ENCODE measurements at regions not wholly inside any gene's neighbourhood (a gene's known extent, or its start where the extent isn't known, plus 50 kb on each side); places are given as distances from the start of the nearest gene placed in this dataset.
"Not testable (repeated sequence)": the region's sequence is repeated elsewhere in the genome, so short reads cannot be mapped to it uniquely, and the experiment has no call there.

DNA sequence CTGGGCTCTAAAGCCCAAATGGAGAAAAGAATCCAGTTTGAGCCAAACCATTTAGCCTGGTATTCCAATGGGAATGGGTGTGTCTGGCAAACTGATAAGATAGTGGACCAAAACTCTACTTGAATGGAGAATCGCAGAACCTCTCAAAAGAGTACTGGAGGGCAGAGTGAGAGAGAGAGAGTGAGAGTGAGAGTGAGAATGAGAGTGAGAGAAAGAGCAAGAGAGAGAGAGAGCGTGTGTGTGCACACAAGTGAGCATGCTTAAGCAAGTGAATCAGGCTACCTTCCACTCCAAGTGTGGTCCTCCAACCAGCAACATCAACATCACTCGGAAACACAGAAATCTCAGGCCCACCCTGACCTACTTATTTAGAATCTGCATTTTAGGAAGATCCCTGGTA, 58.8 kb downstream of the UQCRFS1 start:
- DNase-seq (ENCODE audit: low spot score): no peak

DNA sequence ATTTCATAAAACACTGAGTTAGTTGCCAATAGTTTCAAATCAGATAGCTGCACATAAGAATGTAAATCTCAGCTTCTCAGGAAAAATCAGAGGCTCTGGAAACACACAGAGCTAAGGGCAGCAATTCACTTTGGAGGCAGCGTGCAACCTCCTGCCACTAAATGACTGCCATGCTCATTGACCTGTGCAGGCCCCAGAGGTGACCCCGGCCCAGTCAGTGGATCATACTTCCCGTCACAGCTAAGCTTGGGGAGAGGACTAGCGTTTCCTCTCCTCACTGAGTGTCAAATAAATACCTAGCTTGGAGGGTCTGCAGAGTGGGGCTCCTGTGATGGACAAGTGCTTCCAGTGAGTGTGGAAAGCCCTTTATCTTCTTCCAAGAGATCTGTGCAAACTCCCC, 67.2 kb downstream of the UQCRFS1 start:
- no peak for DNase-seq (ENCODE audit: low spot score)

DNA sequence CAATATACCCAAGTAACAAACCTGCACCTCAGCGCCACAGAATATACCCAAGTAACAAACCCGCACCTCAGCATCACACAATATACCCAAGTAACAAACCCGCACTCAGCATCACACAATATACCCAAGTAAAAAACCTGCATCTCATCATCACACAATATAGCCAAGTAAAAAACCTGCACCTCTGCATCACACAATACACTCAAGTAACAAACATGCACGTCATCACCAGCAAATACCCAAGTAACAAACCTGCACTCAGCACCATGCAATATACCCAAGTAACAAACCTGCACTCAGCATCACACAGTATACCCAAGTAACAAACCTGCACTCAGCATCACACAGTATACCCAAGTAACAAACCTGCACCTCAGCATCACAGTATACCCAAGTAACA, 69.8 kb downstream of the UQCRFS1 start:
- no peak for DNase-seq (ENCODE audit: low spot score)

DNA sequence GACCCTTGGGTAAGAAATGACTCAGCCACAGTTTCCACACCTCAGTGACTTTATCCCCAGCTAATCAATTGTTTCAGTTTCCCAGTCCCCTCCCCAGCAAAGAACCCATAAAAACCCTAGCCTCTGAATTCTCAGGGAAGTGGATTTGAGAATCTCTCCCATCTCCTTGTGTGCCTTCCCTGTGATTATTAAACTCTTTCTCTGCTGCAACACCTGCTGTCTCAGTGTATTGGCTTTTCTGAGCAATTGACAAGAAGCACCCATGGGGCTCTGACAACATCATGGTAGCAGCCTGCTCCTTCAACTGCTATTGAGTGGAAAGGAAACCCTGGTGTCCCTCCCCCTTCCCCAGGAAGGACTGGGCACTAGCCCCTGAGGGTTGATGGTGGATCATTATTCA, 73.7 kb downstream of the UQCRFS1 start:
- no peak for DNase-seq (ENCODE audit: low spot score)

DNA sequence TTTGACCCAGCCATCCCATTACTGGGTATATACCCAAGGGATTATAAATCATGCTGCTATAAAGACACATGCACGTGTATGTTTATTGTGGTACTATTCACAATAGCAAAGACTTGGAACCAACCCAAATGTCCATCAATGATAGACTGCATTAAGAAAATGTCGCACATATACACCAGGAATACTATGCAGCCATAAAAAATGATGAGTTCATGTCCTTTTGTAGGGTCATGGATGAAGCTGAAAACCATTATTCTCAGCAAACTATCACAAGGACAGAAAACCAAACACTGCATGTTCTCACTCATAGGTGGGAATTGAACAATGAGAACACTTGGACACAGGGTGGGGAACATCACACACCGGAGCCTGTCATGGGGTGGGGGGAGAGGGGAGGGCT, 74.7 kb downstream of the UQCRFS1 start:
- DNase-seq (ENCODE audit: low spot score): not testable (repeated sequence)

DNA sequence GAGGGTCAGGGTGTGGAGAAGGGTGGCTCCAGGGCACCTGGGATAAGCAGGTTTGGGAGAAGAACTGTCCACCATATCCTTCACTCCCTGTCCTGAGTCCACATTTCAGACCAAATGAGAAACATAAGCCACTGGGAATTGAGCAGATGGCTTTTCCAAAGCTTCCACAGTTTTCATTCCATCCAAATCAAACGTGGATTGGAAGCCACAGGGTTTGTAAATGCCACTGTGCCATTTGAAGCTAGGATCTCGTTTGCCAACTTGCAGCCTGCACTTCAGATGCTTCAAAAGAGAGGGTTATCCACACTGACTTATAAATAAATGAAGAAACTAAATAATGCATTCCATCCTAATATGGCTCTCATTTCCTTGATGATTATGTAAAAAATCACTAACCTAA, 81.5 kb downstream of the UQCRFS1 start:
- no peak for DNase-seq (ENCODE audit: low spot score)

DNA sequence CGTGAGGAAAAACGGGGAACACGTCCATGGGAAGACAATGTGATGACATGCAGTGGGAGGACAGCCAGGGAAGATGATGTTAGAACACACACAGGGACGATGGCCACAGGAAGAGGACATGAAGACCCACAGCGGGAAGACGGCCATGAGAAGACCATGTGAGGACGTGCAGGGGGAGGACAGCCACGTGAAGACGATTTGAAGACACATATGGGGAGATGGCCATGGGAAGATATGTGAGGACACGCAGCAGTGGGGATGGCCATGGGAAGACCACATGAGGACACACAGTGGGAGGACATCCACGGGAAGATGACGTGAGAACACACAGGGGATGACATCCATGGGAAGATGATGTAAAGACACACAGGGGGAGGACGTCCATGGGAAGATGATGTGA, 83.8 kb downstream of the UQCRFS1 start:
- no peak for DNase-seq (ENCODE audit: low spot score)

DNA sequence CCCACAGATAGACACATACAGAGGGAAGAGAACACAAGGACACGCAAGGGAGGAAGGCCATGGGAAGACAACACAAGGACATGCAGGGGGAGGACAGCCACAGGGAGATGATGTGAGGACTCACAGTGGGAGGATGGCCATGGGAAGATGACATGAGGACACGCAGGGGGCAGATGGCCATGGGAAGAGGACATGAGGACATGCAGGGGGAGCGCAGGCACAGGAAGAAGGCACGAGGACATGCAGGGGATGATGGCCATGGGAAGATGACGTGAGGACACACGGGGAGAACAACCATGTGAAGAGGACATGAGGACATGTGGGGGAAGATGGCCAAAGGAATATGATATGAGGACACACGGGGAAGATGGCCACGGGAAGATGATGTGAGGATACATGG, 84.7 kb downstream of the UQCRFS1 start:
- DNase-seq (ENCODE audit: low spot score): no peak

DNA sequence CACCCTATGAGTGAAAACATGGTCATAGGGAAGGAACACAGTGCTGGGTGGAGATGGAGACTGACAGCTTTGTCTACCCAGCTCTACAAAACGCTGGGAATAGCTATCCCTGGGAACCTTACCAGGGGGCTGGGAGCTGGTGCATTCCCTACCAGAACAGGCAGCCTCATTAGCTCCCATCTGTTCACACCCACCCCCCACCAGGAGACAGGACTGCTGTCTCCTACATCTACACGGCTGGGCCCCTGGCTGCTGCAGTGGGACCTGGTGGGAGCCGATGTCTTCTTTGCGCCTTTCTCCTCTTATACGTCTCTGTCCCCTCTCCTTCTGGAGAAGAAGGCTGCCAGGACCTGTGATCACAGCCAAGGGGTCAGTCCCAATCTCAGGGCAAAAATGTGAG, 90.8 kb downstream of the UQCRFS1 start:
- DNase-seq (ENCODE audit: low spot score): no peak

DNA sequence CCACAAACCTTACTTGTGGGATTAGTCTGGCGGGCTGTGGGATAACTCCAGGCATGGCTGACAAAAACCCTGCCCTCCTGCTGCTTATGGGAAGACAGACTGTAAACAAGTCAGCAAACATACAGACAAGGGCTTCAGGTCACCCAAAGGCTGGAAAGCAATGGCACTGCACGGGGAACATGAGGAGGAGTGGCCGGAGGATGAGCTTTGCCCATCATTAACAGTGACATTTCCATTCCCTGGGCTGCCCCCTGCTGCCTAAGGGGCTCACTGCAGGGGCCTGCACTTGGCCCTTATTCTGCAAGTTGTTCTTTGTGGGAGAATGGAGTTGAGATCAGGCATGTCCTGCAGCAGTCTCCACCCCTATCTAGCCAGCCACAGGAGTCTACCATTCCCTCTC, 91.3 kb downstream of the UQCRFS1 start:
- no peak for DNase-seq (ENCODE audit: low spot score)

DNA sequence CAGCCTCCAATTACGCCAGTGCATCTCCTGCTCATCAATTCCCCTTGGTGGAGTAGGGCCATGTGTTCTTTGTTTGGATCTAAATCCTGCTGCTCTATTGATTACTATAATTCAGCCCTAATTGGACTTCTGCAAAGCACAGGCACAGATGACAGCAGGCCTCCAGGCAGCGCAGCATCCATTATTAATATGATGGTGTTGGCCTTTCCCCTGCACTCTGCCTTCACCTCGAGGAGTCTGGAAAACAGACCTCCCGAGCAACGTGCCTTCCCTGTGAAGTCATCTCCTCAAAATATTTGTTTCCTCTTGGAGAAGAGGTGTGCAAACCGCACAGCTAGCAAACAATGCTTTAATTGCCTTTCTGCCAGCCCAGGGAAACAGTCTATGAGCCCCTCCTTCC, 92.5 kb downstream of the UQCRFS1 start:
- no peak for DNase-seq (ENCODE audit: low spot score)

DNA sequence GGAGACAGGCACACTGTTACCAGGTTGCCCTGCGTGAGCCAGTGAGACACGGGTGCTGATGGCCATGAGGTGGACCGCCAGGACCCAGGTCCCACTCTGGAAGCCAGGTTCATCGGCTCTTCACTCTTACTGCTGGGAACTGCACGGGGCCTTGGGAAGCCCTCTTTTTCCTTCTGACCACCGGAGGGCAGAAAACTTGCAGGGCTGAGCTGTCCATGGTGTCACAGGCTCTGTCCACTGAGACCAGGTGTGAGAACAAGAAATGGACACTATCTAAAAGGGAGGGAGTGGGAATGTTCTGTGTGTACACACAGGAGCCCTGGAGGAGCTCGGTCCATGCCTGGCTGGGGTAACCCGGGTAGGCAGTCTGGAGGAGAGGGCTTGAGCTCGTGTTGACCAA, 93.4 kb downstream of the UQCRFS1 start:
- no peak for DNase-seq (ENCODE audit: low spot score)

DNA sequence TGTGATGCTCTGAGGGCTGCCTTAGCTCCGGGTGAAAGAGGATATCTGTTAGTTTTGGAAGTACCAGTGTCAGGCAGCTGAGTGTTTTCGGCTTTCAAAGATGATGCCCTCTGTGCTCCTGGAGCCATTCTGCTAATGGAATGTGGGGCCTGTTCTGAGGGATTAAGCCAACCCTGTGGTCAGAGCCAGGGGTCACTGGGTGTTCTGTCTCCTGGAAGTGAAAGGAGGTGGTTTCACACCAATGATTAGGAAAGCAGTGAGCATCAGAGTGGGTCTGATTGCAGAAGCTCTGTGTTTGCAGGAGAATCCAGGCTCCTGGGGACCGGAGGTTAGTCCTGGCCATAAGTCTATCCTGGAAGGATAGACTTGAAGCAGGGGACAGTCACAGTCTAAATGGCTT, 94.6 kb downstream of the UQCRFS1 start:
- DNase-seq (ENCODE audit: low spot score): no peak

DNA sequence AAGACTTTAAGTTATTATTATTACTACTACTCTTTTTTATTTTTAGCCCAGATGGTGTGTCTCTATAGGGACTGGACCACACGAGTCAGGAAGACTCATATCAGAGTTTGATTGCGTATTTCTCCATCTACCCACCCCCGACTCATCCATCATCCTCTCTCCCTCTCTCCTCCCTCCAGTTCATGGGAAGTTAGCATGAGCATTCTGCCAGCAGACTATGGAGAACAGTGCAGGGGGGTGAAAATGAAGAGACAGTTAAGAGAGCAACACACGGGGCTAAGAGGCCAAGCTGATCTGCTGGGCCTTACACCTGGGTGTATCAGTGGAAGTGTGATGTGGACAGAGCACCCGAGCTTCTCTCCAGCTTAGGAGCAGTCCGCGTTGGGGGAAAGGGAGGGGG, 95.0 kb downstream of the UQCRFS1 start:
- DNase-seq (ENCODE audit: low spot score): no peak

DNA sequence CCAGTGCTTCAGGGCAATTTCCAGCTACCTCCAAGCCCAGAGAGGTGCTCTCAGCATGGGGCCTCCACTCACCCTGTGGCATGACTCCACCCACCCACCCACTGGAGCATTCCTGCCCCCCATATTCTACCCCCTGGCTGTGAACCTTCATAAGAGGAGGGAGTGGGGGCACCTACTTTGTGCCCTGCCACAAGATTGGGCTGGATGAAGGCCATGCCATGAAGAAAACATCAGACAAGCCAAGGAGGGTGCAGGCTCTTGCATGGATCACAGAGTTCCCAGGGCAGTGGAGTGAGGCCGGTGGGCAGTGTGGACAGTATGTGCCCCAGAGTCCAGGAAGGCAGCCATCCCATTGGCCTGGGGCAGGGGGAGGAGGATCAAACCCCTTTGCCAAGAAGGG, 97.8 kb downstream of the UQCRFS1 start:
- no peak for DNase-seq (ENCODE audit: low spot score)

DNA sequence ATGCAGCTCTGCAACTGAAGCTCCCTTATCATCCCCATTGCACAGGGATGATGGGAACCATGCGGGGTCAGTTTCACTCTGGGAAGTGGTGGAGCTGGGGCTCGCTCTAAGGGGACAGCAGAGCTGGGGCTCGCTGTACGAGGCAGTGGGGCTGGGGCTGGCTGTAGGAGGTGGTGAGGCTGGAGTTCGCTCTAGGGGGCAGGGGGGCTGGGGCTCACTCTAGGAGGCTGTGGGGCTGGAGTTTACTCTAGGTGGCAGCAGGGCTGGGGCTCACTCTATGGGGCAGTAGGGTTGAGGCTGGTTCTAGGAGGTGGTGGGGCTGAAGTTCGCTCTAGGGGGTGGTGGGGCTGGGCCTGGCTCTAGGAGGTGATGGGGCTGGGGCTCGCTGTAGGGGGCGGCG, 99.1 kb downstream of the UQCRFS1 start:
- no peak for DNase-seq (ENCODE audit: low spot score)

DNA sequence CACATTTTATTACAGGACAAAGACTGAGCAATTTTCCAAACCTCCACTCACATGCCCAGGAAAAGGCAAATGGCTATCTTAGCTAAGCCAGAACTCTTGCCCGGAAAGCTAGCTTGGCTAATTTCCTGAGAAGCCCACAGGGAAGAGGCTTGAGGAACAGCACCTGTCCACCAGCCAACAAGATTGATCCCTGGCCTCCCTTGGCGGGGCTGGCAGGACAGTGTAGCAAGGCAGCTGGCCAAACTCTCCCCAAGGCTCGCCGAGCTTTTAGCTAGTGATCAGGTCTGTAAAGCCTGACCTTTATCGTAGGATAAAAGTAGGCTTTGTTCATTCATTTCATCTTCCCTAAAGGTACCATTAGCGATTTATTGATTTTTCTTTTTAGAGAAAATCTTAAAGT, 101.4 kb downstream of the UQCRFS1 start:
- DNase-seq (ENCODE audit: low spot score): no peak

DNA sequence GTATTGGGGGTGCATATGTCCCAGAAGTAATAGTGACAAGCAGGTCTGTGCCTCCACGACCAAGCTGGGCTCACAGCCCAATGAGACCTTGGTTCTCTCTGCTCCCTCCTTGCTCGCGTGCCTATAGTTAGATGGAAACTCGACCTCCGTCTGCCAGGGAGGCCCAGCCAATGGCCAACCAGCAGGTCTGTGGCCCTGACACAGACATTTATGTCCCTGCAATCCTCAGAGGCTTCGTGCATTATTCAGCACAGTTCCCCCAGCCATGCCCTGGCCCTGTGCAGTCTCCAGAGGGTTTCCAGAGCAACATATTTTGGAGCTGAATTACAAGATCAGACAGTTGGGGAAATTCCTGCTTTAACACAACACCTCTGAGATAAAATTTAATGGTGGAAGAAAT, 105.1 kb downstream of the UQCRFS1 start:
- DNase-seq (ENCODE audit: low spot score): no peak

DNA sequence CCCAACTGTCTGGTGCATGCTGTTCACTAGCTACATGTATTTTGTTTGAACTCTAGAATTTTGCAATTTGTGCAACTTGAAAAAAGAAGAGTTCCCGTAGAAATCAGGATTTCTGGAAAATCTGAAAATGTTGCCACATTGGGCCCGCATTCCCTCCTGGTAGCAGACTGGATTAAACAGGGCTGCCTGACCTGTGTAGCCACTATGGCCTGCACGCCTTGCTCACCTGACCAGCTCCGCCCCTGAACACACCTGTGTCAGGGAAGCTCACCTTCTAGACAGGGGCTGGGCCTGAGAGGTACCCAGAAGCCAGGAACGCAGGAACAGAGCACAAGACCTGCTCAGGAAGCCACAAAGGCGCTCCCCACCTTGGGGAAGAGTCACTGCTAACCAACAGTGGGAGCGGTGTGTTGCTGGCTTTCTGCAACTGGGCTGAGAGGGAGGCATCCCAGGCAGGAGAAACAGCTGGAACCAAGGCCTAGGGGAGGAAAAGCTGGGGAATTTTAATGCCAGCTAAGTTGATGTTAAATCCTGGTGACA, 106.5 kb downstream of the UQCRFS1 start:
- DNase-seq (ENCODE audit: low spot score): no peak

DNA sequence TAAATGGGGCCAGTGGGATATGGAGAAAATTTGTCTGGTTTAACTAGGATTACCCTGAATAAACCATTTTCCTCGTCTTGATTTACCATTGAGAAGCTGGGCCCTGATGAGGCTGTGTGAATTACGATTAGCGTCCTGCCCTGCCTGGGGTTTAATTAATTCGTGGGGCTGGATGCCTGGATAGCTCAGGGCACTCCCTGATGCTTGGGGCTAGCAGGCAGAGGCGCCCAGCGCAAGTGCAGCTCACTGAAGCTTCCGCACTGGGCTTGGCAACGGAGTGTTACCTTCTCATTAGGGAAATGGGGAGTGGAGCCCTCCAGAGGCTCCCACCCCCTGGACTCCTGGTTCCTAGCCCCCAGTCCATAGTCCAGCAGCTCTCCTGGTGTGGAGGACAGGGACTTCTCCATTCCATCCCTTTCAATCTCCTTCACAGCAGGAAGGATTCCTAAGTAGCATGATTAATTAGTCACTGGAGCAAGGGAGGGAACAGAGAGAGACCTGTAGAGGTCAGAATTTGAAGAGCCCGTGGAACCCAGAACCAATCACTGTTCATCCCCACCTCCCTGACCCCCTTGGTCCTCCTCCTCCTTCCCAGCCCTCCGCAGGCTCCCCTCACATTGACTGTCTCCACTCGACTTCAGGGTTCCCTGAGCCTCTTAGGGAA, 107.2 kb downstream of the UQCRFS1 start:
- DNase-seq (ENCODE audit: low spot score): no peak

DNA sequence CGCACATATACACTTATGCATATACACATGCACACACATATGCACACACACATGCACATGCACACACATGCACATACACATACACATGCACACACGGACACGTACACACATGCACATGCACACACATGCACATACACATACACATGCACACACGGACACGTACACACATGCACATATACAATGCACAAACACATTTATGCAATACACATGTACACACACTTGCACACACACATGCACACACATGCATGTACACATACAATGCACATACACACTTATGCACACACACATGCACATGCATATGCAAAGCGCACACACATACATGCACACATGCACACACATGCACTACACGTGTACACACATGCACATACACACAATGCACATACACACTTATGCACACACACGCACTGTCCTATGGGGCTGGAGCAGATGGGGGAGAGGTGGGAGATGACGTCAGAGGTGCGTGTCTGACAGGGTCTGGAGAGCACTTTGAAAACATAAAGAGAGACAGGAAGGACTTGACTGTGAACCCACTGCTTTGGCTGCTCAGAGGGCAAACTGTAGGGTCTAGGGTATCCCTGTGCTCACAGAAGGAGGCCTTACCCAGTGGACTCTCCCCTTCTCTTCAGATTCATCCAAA, 108.2 kb downstream of the UQCRFS1 start:
- DNase-seq (ENCODE audit: low spot score): no peak

DNA sequence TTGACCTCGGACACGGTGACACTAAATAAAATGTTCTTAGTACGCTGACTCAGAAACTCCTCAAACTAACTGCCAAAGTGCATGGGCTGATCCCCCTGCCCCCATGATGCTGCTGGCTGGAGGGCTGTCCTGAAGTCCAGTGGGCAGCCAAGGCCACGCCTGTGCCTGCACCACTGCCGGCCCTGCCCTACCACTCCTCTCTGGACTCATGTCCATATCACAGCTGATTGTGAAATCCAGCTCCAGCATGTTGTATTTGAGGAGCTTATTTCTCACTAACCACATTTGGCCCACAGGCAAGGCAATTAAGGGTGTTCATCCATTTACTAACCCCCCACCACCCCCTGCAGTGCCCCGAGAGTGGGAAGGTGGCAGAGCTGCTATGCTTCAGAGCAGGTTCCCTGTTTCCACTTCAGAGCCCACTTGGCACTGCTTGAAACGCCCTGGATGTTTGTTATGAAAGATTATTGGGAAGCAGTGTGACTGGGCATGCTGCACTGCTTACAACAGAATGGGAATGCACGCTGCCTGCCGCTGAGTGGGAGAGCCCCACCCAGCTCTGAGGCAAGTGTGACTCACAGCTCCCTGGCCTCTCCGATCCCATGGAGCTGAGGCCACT, 114.0 kb downstream of the UQCRFS1 start:
- DNase-seq (ENCODE audit: low spot score): no peak

DNA sequence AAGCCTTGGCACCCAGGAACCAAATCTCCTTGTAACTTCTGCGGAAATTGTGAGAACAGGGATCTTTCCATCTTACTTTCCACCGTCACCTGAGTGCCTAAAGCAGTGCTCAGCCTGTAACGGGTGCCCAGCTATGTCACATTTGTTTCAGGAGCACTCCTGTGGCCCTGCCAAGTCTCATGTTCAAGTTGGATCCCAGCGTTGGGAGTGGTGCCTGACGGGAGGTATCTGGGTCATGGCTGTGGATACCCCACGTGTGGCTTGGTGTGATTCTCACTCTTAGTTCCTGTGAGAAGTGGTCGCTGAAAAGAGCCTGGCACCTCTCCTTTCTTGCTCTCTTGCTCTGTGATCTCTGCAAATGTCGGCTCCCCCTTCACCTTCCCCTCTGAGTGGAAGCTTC, 114.9 kb downstream of the UQCRFS1 start:
- DNase-seq (ENCODE audit: low spot score): no peak

DNA sequence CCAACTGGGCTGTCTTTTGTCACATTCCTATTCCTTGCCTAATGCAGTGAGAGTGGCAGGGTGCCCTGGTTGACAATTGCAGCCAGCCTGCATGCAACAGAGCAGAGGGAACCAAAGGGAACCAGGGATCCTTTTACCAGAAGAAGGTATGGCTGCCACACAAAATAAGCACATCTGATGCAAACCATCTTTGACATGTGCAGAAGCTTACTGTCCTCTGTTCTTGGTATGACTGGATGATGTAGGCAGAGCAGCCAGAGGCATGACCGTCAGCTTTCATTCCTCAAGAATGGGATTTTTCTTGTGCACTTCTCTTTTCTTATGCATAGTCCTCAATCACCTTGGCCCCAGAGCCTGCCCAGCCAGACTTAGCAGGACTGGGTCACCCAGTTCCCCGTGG, 116.1 kb downstream of the UQCRFS1 start:
- no peak for DNase-seq (ENCODE audit: low spot score)

Data from left forelimb (tissue), 1 donor.